B cell (primary cell): ENCODE measurements at regions not wholly inside any gene's neighbourhood (a gene's known extent, or its start where the extent isn't known, plus 50 kb on each side); places are given as distances from the start of the nearest gene placed in this dataset.

Source experiments
- ATAC-seq: fragments of 200-7000 bp; cut with Tn5 transposase; one replicate; pipeline ENCODE4 v1.10.0; 2021; ENCODE audit warnings: low read depth, mild to moderate bottlenecking, moderate number of reproducible peaks, moderate library complexity
- CTCF ChIA-PET: fragments of 350-600 bp; sonication (Branson Sonifier 250); formaldehyde crosslinking; loops from one replicate; lab custom pipeline; 2021; ENCODE audit warnings: antibody characterized with exemption, inconsistent platforms; lab: Charles Lee
- POLR2A ChIA-PET: fragments of 350-600 bp; sonication (Branson Sonifier 250); formaldehyde crosslinking; loops from one replicate; lab custom pipeline; 2021; ENCODE audit warnings: antibody characterized with exemption; lab: Charles Lee
- DNase-seq: peaks from one replicate; pipeline ENCODE4 v3.0.0; 2013
- H2AFZ ChIP-seq: 2 replicates; pipeline ENCODE4 v1.6.1; 2012; ENCODE audit warnings: mild to moderate bottlenecking, low read depth, low read length; ENCODE audit not compliant: insufficient read depth, poor library complexity, severe bottlenecking
- H3K27ac ChIP-seq, 2 donors: 1 replicate in 1 of 2; 2 replicates in 1 of 2; pipeline ENCODE4 v1.5.1; 2012 to 2013; ENCODE audit warnings: low read length in 2 of 2, mild to moderate bottlenecking in 2 of 2, moderate library complexity in 1 of 2
- H3K27me3 ChIP-seq, 4 experiments: fragments of 200-600 bp in 1 of 4; sonication (generic) in 1 of 4; replicated peaks in 1 of 4; 1 replicate in 2 of 4; 2 replicates in 2 of 4; pipeline versions ENCODE4 v1.6.1 to v1.7.0; 2013 to 2016; ENCODE audit warnings: low read length in 3 of 4, mild to moderate bottlenecking in 2 of 4, mixed read lengths in 1 of 4, moderate library complexity in 1 of 4; ENCODE audit not compliant: insufficient read depth in 4 of 4, control insufficient read depth in 3 of 4; ENCODE audit errors: control extremely low read depth in 1 of 4
- H3K36me3 ChIP-seq, 2 experiments: replicated peaks in 1 of 2; 1 replicate in 1 of 2; 2 replicates in 1 of 2; pipeline versions ENCODE4 v1.6.1 to v1.7.1; 2013; ENCODE audit warnings: low read length in 1 of 2; ENCODE audit not compliant: insufficient read depth in 2 of 2, control insufficient read depth in 1 of 2; ENCODE audit errors: control extremely low read depth in 1 of 2, extremely low read depth in 1 of 2
- H3K4me1 ChIP-seq, 2 donors: fragments of 200-600 bp in 1 of 2; sonication (generic) in 1 of 2; 1 replicate in 1 of 2; 2 replicates in 1 of 2; pipeline versions ENCODE4 v1.5.1 to v1.6.1; 2013 to 2017; ENCODE audit warnings: low read length in 2 of 2; ENCODE audit not compliant: control insufficient read depth in 2 of 2, insufficient read depth in 2 of 2
- H3K4me2 ChIP-seq: replicated peaks from 2 replicates; pipeline ENCODE3; 2012; ENCODE audit warnings: mild to moderate bottlenecking, low read depth, low read length; ENCODE audit not compliant: poor library complexity, severe bottlenecking
- H3K4me3 ChIP-seq, 5 experiments: fragments of 200-600 bp in 1 of 5; sonication (generic) in 1 of 5; 1 replicate in 3 of 5; 2 replicates in 2 of 5; pipeline versions ENCODE4 v1.5.1 to v1.7.0; 2011 to 2016; ENCODE audit warnings: low read length in 4 of 5, mild to moderate bottlenecking in 4 of 5, low read depth in 2 of 5, control low read depth in 1 of 5, moderate library complexity in 1 of 5; ENCODE audit not compliant: insufficient read depth in 1 of 5; ENCODE audit errors: control extremely low read depth in 1 of 5, extremely low read depth in 1 of 5
- H3K79me2 ChIP-seq: fragments of 200-600 bp; sonication (generic); one replicate; pipeline ENCODE4 v1.6.0; 2016; ENCODE audit warnings: low read length; ENCODE audit not compliant: control insufficient read depth, insufficient read depth
- H3K9ac ChIP-seq: fragments of 200-600 bp; sonication (generic); 2 replicates; pipeline ENCODE4 v1.6.1; 2017; ENCODE audit warnings: mild to moderate bottlenecking, low read length, moderate library complexity
- H3K9me3 ChIP-seq, 3 donors: one replicate each; pipeline versions ENCODE4 v1.6.1 to v1.7.1; 2013; ENCODE audit warnings: low read length in 2 of 3; ENCODE audit not compliant: control insufficient read depth in 2 of 3, insufficient read depth in 1 of 3; ENCODE audit errors: control extremely low read depth in 1 of 3
- H4K20me1 ChIP-seq: 2 replicates; pipeline ENCODE4 v1.6.0; 2012; ENCODE audit warnings: mild to moderate bottlenecking, low read length; ENCODE audit not compliant: insufficient read depth, control insufficient read depth, poor library complexity, severe bottlenecking
- H3K27ac Mint-ChIP-seq: one replicate; pipeline ENCODE4 v1.8.0; 2021; ENCODE audit warnings: mixed read lengths
- H3K27me3 Mint-ChIP-seq: one replicate; pipeline ENCODE4 v1.8.0; 2021; ENCODE audit warnings: mixed read lengths
- H3K4me1 Mint-ChIP-seq: one replicate; pipeline ENCODE4 v1.8.0; 2021; ENCODE audit warnings: mixed read lengths
- H3K4me3 Mint-ChIP-seq: one replicate; pipeline ENCODE4 v1.8.0; 2021; ENCODE audit warnings: mixed read lengths
- H3K9me3 Mint-ChIP-seq: one replicate; pipeline ENCODE4 v1.8.0; 2022; ENCODE audit warnings: mixed read lengths; ENCODE audit not compliant: insufficient read depth
- EZH2 ChIP-seq: IDR thresholded peaks from 2 replicates; pipeline ENCODE4 v1.6.1; 2012; ENCODE audit warnings: borderline replicate concordance, low read depth, mild to moderate bottlenecking, moderate library complexity, low read length; ENCODE audit not compliant: insufficient read depth, poor library complexity, severe bottlenecking
- WGBS: methylation state at CpG from one replicate; pipeline ENCODE4 v1.1.5; 2013; ENCODE audit warnings: missing lambda C conversion rate; ENCODE audit not compliant: insufficient coverage; 5-methylcytosine and 5-hydroxymethylcytosine counted together
- intact Hi-C: fragments of 100-400 bp; cut with micrococcal nuclease; formaldehyde crosslinking; loops from one replicate; pipeline ENCODE4 v1.10.0; 2022
- TF ChIP-seq, protein P1 (sequence below): fragments of 200-600 bp; IDR thresholded peaks from one replicate; pipeline ENCODE4 v1.8.0; 2022; ENCODE audit warnings: antibody characterized with exemption, mild to moderate bottlenecking

- H3K27me3 ChIP-seq = no peaks in the 10 kb centered on the region
- no peak for ATAC-seq
- H4K20me1 ChIP-seq = no peaks in the 10 kb centered on the region
- H3K9ac ChIP-seq = no peak overlapping the region
- ChIA-PET CTCF (no interaction called here), POLR2A (no interaction called here)
- no peaks in the 10 kb centered on the region for H3K79me2 ChIP-seq
- Mint-ChIP-seq H3K27ac (no peak overlapping the region), H3K4me3 (no peak overlapping the region), H3K9me3 (peaks cover 11% of the 10 kb centered on the region), H3K4me1 (no peaks in the 10 kb centered on the region), H3K27me3 (no peaks in the 10 kb centered on the region)
- intact Hi-C loops = no loop called here
- no peak overlapping the region for H2AFZ ChIP-seq
- H3K9me3 ChIP-seq = peaks cover 0 to 7% (median 6%) of the 10 kb centered on the region in 3 donors
- no peak for DNase-seq
- no peak overlapping the region for H3K4me2 ChIP-seq
- H3K36me3 ChIP-seq = no peaks in the 10 kb centered on the region
- no peak overlapping the region for H3K27ac ChIP-seq
- TF ChIP-seq, protein P1, sequence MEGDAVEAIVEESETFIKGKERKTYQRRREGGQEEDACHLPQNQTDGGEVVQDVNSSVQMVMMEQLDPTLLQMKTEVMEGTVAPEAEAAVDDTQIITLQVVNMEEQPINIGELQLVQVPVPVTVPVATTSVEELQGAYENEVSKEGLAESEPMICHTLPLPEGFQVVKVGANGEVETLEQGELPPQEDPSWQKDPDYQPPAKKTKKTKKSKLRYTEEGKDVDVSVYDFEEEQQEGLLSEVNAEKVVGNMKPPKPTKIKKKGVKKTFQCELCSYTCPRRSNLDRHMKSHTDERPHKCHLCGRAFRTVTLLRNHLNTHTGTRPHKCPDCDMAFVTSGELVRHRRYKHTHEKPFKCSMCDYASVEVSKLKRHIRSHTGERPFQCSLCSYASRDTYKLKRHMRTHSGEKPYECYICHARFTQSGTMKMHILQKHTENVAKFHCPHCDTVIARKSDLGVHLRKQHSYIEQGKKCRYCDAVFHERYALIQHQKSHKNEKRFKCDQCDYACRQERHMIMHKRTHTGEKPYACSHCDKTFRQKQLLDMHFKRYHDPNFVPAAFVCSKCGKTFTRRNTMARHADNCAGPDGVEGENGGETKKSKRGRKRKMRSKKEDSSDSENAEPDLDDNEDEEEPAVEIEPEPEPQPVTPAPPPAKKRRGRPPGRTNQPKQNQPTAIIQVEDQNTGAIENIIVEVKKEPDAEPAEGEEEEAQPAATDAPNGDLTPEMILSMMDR = no peak
- TF ChIP-seq EZH2 = no peak
- H3K4me1 ChIP-seq = no peaks in the 10 kb centered on the region
- H3K4me3 ChIP-seq = no peak overlapping the region
- WGBS = 86% methylated on average over 2 of the region's 4 CpGs
Measured at GRCh38 chr2:138428710-138429440, 72.7 kb upstream of the SPOPL start.

DNA sequence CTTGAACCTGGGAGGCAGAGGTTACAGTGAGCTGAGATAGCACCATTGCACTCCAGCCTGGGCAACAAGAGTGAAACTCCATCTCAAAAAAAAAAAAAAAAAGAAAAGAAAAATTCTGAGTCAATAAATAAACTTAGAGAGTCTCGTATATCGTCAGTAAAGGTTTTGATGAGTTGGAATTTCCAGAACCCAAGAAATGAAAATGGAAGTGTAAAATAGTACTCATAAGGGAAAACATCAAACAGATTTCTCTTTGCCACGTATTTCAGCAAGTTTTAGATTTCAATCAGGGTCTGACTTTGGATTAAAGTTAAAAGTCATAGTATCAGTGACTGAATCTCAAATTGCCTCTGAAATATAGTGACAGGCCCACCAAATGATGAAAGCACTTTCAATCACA, 71.4 kb upstream of the SPOPL start:
- intact Hi-C loops = no loop called here
- Histone ChIP-seq H3K79me2 (no peaks in the 10 kb centered on the region), H3K4me3 (no peak overlapping the region), H3K9ac (no peak overlapping the region), H2AFZ (no peak overlapping the region), H3K27me3 (no peaks in the 10 kb centered on the region), H3K4me1 (no peaks in the 10 kb centered on the region), H3K27ac (no peak overlapping the region), H3K36me3 (no peaks in the 10 kb centered on the region), H4K20me1 (no peaks in the 10 kb centered on the region), H3K4me2 (no peak overlapping the region), H3K9me3 (peaks cover 0 to 7% (median 6%) of the 10 kb centered on the region in 3 donors)
- TF ChIP-seq, protein P1 = no peak
- TF ChIP-seq EZH2 = no peak
- WGBS = no CpG with 5 or more reads among the region's 3 CpGs
- H3K27me3 Mint-ChIP-seq = no peaks in the 10 kb centered on the region
- H3K4me1 Mint-ChIP-seq = no peaks in the 10 kb centered on the region
- peaks cover 9% of the 10 kb centered on the region for H3K9me3 Mint-ChIP-seq
- DNase-seq (no peak), ATAC-seq (no peak)
- H3K27ac Mint-ChIP-seq = no peak overlapping the region
- no peak overlapping the region for H3K4me3 Mint-ChIP-seq
- POLR2A ChIA-PET = no interaction called here
- CTCF ChIA-PET = no interaction called here
